Adrenal gland (tissue), 9 donors: ENCODE measurements at regions not wholly inside any gene's neighbourhood (a gene's known extent, or its start where the extent isn't known, plus 50 kb on each side); places are given as distances from the start of the nearest gene placed in this dataset.
A peak's percentile ranks its signal among the peaks of the same experiment; 100 is the strongest.

Experiments
- DNase-seq, 7 donors: peaks; one replicate each; pipeline ENCODE4 v3.0.0-alpha.2; 2019 to 2020
- H3K27ac ChIP-seq, 5 donors: fragments of 200-600 bp; sonication (generic) in 4 of 5; 1 replicate in 3 of 5; 2 replicates in 2 of 5; pipeline versions ENCODE4 v1.5.1 to v1.8.0; 2016 to 2020; ENCODE audit warnings: mild to moderate bottlenecking in 1 of 5
- H3K27me3 ChIP-seq: fragments of 200-600 bp; 2 replicates; pipeline ENCODE4 v1.8.0; 2021
- H3K36me3 ChIP-seq, 2 donors: fragments of 200-600 bp; replicated peaks in 1 of 2; 1 replicate in 1 of 2; 2 replicates in 1 of 2; pipeline versions ENCODE4 v1.5.1 to v1.8.0; 2018 to 2022
- H3K4me1 ChIP-seq, 2 donors: fragments of 200-600 bp; replicated peaks in 1 of 2; 1 replicate in 1 of 2; 2 replicates in 1 of 2; pipeline versions ENCODE4 v1.5.1 to v1.8.0; 2018 to 2021
- H3K4me3 ChIP-seq, 4 donors: fragments of 200-600 bp; sonication (generic) in 3 of 4; one replicate each; pipeline ENCODE4 v1.5.1; 2016 to 2018
- H3K9me3 ChIP-seq, 3 donors: fragments of 200-600 bp; sonication (generic) in 1 of 3; replicated peaks in 1 of 3; 1 replicate in 2 of 3; 2 replicates in 1 of 3; pipeline versions ENCODE4 v1.5.1 to v1.8.0; 2016 to 2021
- CTCF ChIP-seq, 6 experiments: fragments of 450-650 bp in 4 of 6; fragments of 200-600 bp in 2 of 6; sonication (generic) in 1 of 6; IDR thresholded peaks; 1 replicate in 5 of 6; 2 replicates in 1 of 6; pipeline versions ENCODE4 v1.5.1 to v1.8.0; 2016 to 2021; ENCODE audit warnings: antibody characterized with exemption in 6 of 6, mild to moderate bottlenecking in 2 of 6, moderate library complexity in 1 of 6
- POLR2A ChIP-seq, 2 donors: fragments of 450-650 bp; IDR thresholded peaks; one replicate each; pipeline ENCODE4 v1.6.1; 2017; ENCODE audit warnings: antibody characterized with exemption in 2 of 2, mild to moderate bottlenecking in 2 of 2, moderate library complexity in 1 of 2
- WGBS, 4 donors: extraction: QIAGEN DNeasy Blood & Tissue Kit in 2 of 4; methylation state at CpG; one replicate each; pipeline versions ENCODE4 v1.1.5 to v1.1.7; 2013 to 2017; 5-methylcytosine and 5-hydroxymethylcytosine counted together
- intact Hi-C, 2 donors: fragments of 100-400 bp; cut with DNase I; formaldehyde crosslinking; loops; one replicate each; pipeline versions ENCODE4 v1.14.1 to v1.15.0; 2022 to 2023
- donor health status: healthy with polysubstance abuse.
- donor health status: Bipolar disorder and iron deficiency.
- donor health status: DM: yes; HTN: yes; CAD: no.
- donor health status: DM: no; HTN: no; CAD: no.
- donor health status: DM: no; HTN: no; CAD: no.

- Histone ChIP-seq H3K9me3 (no peaks in the 10 kb centered on the region), H3K36me3 (no peaks in the 10 kb centered on the region), H3K4me3 (no peak overlapping the region), H3K27me3 (no peaks in the 10 kb centered on the region), H3K27ac (peak overlapping the region in 1 of 5 donors; percentile 11), H3K4me1 (peaks cover 0 to 8% of the 10 kb centered on the region in 2 donors)
- WGBS, 4 donors: 88 to 94% (median 92%) methylated on average over 20 to 21 of the region's 21 CpGs
- TF ChIP-seq POLR2A (IDR thresholded peaks at IDR 0.05) (no peak), CTCF (IDR thresholded peaks at IDR 0.05) (no peak)
- intact Hi-C loops: no loop called here
- no peak for DNase-seq
Observed at GRCh38 chr21:43347461-43348169, 79.3 kb downstream of the SIK1 start.

GRCh38 chr21:43346551-43346950 is 80.4 kb downstream of the SIK1 start:
- H3K4me1 ChIP-seq: peaks cover 0 to 8% of the 10 kb centered on the region in 2 donors
- H3K27me3 ChIP-seq: no peaks in the 10 kb centered on the region
- no peaks in the 10 kb centered on the region for H3K9me3 ChIP-seq
- no peak overlapping the region for H3K27ac ChIP-seq
- WGBS, 4 donors: 88 to 96% (median 90%) methylated on average over 3 to 13 of the region's 13 CpGs
- no peaks in the 10 kb centered on the region for H3K36me3 ChIP-seq
- no peak for DNase-seq
- no peak overlapping the region for H3K4me3 ChIP-seq
- intact Hi-C loops: no loop called here
- TF ChIP-seq POLR2A (IDR thresholded peaks at IDR 0.05) (no peak), CTCF (IDR thresholded peaks at IDR 0.05) (no peak)

- DNase-seq: peak in 1 of 7 donors; percentile 42
Observed at GRCh38 chr21:43345746-43346409, 81.1 kb downstream of the SIK1 start.

More at GRCh38 chr21:43345746-43346409, 81.1 kb downstream of the SIK1 start:
- TF ChIP-seq POLR2A (IDR thresholded peaks at IDR 0.05) (no peak), CTCF (IDR thresholded peaks at IDR 0.05) (no peak)
- intact Hi-C loops: no loop called here
- H3K27me3 ChIP-seq: no peaks in the 10 kb centered on the region
- WGBS, 4 donors: 79 to 86% (median 81%) methylated on average over 23 to 29 of the region's 29 CpGs
- no peaks in the 10 kb centered on the region for H3K9me3 ChIP-seq
- no peaks in the 10 kb centered on the region for H3K36me3 ChIP-seq
- no peak overlapping the region for H3K27ac ChIP-seq
- H3K4me1 ChIP-seq: peaks cover 0 to 8% of the 10 kb centered on the region in 2 donors
- no peak overlapping the region for H3K4me3 ChIP-seq
